Chondrocyte (in vitro differentiated cells): ENCODE measurements at regions not wholly inside any gene's neighbourhood (a gene's known extent, or its start where the extent isn't known, plus 50 kb on each side); places are given as distances from the start of the nearest gene placed in this dataset.
A peak's percentile ranks its signal among the peaks of the same experiment; 100 is the strongest.

ENCODE experiments used
- DNase-seq: peaks from one replicate; pipeline ENCODE4 v3.0.0; 2021; ENCODE audit warnings: mixed read lengths, low spot score
- H3K27ac Mint-ChIP-seq: one replicate; pipeline ENCODE4 v1.8.0; 2021; ENCODE audit warnings: mild to moderate bottlenecking, moderate library complexity, mixed read lengths; ENCODE audit not compliant: unreplicated experiment
- H3K27me3 Mint-ChIP-seq: 2 replicates; pipeline ENCODE4 v1.8.0; 2021; ENCODE audit warnings: low read depth, mixed read lengths
- H3K36me3 Mint-ChIP-seq: 2 replicates; pipeline ENCODE4 v1.8.0; 2021; ENCODE audit warnings: low read depth, mixed read lengths
- H3K4me1 Mint-ChIP-seq: 2 replicates; pipeline ENCODE4 v1.8.0; 2021; ENCODE audit warnings: low read depth, mild to moderate bottlenecking, mixed read lengths
- H3K4me3 Mint-ChIP-seq: one replicate; pipeline ENCODE4 v1.8.0; 2021; ENCODE audit warnings: mild to moderate bottlenecking, moderate library complexity, mixed read lengths; ENCODE audit not compliant: unreplicated experiment
- H3K9me3 Mint-ChIP-seq: 2 replicates; pipeline ENCODE4 v1.8.0; 2021; ENCODE audit warnings: low read depth, mixed read lengths
- TF ChIP-seq, protein P1 (sequence below): fragments of 200-600 bp; sonication (generic); IDR thresholded peaks from 2 replicates; pipeline ENCODE4 v1.5.0; 2021; ENCODE audit warnings: antibody characterized with exemption, mild to moderate bottlenecking, moderate library complexity

DNA sequence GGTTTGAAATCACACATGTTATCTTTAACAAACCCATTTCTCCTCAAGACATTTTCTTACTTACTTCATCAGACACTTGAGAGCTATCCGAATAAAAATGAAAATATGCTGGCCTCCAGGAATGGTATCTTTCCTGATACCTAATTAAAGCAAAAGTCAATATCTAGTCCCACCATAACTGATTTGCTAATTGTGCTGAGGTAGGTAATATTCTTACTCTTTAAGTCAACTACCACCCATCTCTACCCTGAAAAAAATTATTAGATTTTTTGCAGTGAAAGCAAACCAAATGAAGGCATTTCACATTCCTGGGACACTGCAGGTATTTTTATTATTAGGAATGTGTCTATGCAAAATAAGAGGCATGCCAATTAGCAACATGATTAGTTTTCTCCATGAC is 175.8 kb downstream of the QDPR start:
- no peak overlapping the region for H3K27ac Mint-ChIP-seq
- no peak overlapping the region for H3K4me3 Mint-ChIP-seq
- H3K27me3 Mint-ChIP-seq = peaks cover 21% of the 10 kb centered on the region
- H3K4me1 Mint-ChIP-seq = no peaks in the 10 kb centered on the region
- TF ChIP-seq, protein P1, sequence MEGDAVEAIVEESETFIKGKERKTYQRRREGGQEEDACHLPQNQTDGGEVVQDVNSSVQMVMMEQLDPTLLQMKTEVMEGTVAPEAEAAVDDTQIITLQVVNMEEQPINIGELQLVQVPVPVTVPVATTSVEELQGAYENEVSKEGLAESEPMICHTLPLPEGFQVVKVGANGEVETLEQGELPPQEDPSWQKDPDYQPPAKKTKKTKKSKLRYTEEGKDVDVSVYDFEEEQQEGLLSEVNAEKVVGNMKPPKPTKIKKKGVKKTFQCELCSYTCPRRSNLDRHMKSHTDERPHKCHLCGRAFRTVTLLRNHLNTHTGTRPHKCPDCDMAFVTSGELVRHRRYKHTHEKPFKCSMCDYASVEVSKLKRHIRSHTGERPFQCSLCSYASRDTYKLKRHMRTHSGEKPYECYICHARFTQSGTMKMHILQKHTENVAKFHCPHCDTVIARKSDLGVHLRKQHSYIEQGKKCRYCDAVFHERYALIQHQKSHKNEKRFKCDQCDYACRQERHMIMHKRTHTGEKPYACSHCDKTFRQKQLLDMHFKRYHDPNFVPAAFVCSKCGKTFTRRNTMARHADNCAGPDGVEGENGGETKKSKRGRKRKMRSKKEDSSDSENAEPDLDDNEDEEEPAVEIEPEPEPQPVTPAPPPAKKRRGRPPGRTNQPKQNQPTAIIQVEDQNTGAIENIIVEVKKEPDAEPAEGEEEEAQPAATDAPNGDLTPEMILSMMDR = no peak
- H3K9me3 Mint-ChIP-seq = no peaks in the 10 kb centered on the region
- no peak for DNase-seq
- peaks cover 2% of the 10 kb centered on the region for H3K36me3 Mint-ChIP-seq

DNA sequence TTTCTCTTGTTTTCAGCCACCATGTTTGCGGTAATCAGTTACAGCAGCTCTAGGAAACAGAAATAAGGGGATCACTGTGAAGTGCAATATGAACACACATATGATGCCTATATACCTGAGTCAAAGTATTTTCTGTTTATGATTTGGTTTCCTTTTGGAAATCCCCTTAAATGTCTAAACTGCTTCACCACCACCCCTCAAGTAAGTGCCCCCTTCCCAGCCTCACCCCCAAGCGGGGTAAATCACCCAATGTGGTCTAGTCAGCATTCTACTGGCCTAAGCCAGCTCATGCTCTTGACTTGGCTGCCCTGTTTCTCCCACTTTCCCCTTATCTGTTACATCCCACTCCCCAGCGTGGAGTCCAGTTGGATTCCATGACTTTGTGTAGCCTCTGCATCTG is 176.5 kb downstream of the QDPR start:
- DNase-seq = no peak
- Mint-ChIP-seq H3K36me3 (peaks cover 2% of the 10 kb centered on the region), H3K4me1 (no peaks in the 10 kb centered on the region), H3K9me3 (no peaks in the 10 kb centered on the region), H3K27ac (no peak overlapping the region), H3K4me3 (no peak overlapping the region), H3K27me3 (peaks cover 21% of the 10 kb centered on the region)
- TF ChIP-seq, protein P1 = no peak

DNA sequence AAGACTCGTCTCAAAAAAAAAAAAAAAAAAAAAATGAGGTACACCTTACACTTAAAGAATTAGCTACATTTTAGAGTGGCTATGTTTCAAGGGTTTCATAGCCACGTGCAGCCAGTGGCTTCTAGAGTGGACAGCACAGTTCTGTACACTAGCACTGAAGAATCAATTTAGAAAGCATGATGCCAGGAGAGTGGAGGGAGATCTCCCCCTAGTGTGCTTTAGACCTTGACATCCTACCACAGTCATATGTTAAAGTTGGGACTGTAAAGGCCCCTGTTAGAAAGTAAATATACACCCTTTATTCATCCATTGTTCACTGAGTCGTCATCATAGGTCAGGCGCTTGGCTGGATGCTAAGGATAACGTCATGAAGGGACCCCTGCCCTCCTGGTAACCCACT is 179.4 kb downstream of the QDPR start:
- TF ChIP-seq, protein P1 = peak; percentile 46
- no peak for DNase-seq
- H3K4me3 Mint-ChIP-seq = no peak overlapping the region
- H3K27me3 Mint-ChIP-seq = peaks cover 25% of the 10 kb centered on the region
- H3K9me3 Mint-ChIP-seq = no peaks in the 10 kb centered on the region
- peaks cover 2% of the 10 kb centered on the region for H3K36me3 Mint-ChIP-seq
- H3K4me1 Mint-ChIP-seq = no peaks in the 10 kb centered on the region
- no peak overlapping the region for H3K27ac Mint-ChIP-seq

DNA sequence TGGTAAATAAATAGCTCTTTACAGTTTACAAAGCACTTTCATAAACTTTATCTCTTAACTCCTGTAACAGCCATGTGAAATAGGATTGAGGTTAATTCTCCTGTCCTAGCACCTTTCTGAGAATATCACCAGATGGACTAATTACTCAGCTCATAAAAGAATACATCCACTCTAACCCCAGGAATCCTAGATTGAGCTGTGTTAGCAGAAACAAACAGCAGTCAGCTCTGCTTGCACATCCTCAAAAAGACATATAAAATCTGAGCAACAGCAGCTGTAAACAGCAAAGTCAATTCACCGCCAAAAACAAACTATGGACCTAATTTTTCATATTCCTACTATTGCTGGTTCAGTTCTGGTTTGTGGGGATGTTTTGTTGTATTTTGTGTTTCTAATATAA is 182.8 kb downstream of the QDPR start:
- H3K4me3 Mint-ChIP-seq = no peak overlapping the region
- H3K27me3 Mint-ChIP-seq = peaks cover 15% of the 10 kb centered on the region
- peaks cover 7% of the 10 kb centered on the region for H3K4me1 Mint-ChIP-seq
- DNase-seq = no peak
- TF ChIP-seq, protein P1 = no peak
- no peaks in the 10 kb centered on the region for H3K9me3 Mint-ChIP-seq
- no peaks in the 10 kb centered on the region for H3K36me3 Mint-ChIP-seq
- no peak overlapping the region for H3K27ac Mint-ChIP-seq

DNA sequence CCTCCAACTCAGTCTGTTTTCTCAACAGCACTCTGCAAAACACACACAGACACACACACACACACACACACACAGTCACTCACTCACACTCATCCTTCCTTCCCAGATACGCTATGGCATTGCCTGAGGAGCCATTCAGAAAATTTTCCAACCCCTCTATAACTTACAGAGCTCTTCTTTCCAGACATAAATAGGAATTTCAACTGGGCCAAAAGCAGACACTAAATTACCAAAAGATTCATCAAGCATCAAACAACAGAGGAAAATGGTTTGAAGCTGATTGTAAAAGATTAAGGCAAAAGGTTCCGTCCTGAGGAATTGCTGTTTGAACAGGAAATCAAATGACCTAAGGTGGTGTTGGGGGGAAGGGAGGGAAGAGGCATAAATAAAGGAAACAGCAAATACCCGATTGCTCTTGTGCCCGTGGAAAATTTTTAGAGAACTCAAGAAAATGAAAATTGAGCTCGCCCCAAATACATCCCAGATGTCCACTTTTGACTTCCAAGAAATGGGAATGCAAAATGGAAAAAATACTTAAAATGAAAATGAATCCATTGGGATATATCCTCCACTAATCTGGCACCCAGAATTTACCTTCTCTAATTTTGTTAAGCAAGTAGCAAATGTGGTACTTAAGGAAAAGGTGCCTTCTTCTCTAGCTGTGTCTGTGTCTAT is 183.6 kb downstream of the QDPR start:
- Mint-ChIP-seq H3K27me3 (peaks cover 12% of the 10 kb centered on the region), H3K4me3 (no peak overlapping the region), H3K9me3 (no peaks in the 10 kb centered on the region), H3K36me3 (no peaks in the 10 kb centered on the region), H3K4me1 (peaks cover 15% of the 10 kb centered on the region), H3K27ac (no peak overlapping the region)
- no peak for DNase-seq
- TF ChIP-seq, protein P1 = no peak
